ENCODE measurements at regions not wholly inside any gene's neighbourhood (a gene's known extent, or its start where the extent isn't known, plus 50 kb on each side); places are given as distances from the start of the nearest gene placed in this dataset.

DNA sequence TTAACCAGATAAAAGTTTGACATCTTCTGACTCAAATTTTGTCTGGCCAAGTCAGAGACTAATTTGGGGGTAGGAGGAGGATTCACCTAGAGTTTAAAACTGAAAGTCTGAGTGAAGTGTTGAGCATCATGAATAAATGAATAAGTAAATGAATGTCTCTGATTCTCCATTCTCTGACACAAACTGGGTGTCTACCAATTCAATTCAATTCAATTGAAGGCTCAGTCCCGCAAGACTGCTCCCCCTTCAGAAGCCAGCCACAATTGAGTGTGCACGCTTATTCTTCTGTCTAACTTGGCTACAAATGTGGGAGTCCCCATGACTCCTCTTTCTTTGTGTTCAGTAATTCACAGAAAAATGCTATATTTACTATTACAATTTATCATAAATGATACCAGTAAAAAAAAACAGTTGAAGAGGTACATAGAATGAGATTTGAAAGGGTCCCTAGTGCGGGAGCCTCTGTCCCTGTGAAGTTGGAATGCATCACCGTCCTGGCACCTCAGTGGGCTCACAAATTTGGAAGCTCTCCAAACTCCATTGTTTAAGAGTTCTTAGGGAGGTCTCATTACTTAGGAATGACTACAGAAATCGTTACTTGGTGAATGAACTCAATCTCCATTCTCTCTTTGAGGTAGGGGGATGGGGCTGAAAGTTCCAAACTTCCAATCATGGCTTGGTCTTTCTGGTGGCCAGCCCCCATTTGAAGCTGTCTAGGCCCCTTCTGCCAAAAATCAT lies 243.7 kb upstream of the PHYHIPL start:
- DNase-seq (ENCODE audit: low read depth) = no peak

DNA sequence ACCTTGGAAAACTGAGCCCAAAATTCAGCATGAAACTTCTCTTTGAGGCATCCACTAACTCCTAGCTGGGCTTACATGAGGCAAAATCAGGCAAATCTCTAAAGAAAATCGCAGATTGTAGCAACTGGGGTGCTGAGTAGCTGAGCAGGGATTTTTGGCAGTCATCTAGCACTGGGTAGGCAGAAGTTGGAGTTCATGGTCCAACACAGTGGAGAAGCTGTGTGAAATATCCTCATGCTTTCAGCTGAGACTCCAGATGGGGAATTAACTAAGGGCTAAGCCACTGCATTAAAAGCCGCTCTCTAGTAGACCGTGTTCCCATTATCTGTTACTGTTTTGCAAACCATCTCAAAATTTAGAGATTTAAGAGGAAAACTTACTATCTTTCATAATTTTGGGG lies 240.1 kb upstream of the PHYHIPL start:
- no peak for DNase-seq (ENCODE audit: low read depth)

DNA sequence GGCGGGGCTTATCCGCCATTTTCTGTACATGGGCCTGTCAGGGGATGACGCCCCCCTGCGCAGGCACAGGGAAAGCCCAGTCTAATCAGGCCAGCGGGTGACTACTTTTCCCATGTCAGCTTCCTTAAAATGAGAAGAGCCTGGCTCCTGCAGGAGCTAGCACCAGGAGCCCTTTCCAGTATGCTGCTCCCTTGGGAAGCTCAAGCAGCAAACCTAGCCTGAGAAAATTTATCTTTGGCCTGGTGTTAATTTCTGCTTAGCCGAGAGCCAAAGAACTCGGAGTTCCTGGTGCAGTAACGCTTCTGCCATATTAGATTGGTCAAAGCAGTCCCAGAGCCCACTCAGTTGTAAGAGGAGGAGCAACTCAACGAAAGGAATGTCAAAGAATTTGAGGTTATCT lies 239.0 kb upstream of the PHYHIPL start:
- DNase-seq (ENCODE audit: low read depth) = no peak

DNA sequence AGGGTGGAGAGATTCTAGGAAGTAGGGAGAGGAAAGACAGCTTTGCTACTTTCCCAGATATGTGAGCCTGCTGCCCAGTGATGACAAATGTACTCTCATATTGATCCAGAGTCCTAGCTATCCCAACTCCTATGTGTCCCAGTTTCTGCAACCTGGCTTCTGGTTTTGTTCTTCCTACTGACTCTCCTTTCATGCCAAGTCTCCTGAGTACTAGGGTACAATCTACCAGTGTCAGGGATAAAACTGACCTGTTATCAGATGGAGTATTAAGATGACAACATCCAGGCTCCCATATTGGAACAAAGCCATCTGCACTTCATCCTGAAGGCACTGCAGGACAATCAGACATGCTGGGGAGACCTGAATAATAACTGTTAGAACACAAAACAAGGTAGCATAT lies 233.7 kb upstream of the PHYHIPL start:
- DNase-seq (ENCODE audit: low read depth) = no peak

DNA sequence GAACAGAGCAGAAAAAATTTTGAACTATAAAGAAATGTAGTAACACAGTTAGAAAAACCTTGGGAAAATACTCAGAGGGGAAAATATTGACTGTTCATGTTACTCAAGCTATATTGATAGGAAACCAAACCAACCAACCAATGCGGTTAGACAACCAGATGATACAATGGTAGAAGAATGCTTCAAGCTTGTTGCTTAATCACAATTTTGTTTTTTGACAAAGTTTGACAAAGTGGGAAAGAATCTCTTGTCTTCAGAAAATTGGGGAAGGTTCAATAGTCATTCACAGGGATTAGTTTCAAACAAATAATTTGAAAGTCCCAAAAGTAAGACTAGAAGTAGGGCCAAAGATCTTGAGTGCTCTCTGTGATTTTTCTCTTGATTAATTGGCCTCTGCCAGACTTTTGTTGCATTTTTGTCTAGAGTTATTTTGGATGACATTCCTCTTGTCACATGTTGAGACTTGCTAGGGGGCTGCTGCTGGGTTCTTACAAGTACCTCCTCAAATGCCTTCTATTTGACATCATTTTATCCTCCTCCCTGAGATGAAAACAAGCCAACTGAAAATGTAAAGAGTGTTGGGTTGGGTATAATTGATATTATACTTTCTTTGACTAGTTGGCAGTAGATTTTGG lies 233.1 kb upstream of the PHYHIPL start:
- DNase-seq (ENCODE audit: low read depth) = no peak

- DNase-seq (ENCODE audit: low read depth) = no peak
Observed at GRCh38 chr10:58943960-58944359, 232.5 kb upstream of the PHYHIPL start.

DNA sequence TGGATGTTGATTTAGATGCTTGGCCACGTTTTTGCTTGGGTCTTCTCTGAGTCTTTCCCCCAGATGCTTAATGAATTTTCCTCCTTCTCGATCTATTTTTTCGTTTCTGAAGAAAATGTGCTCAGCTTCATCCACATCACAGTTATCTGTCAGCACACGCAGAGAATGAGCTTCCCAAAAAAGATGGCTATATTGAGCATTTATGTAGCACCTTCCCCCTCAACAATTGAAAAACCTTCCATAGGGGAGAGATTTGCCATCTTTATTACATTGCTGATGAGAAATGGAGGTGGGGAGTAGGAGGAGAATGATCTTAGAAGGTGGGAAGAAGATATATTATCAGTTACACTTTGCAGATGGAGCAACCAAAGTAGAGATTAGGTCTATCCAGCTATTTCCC lies 228.1 kb upstream of the PHYHIPL start:
- no peak for DNase-seq (ENCODE audit: low read depth)

DNA sequence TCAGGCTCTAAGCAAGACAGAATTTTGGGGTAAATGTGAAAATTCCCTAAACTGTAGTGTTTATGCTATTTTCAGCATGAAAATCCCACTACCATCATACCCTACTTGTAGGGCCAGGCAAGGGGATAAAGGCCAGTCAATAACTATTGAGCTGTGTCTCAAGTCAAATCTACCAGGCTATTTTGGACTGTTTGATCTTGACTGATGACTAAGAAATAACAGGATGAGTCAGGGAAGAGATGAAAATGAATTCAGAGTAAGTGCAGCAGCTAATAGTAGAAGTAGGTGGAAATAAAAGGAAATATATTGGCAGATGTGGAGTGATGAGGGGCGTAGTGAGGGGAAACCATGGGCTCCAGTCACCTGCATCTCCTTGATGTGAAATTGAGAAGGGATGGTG lies 225.8 kb upstream of the PHYHIPL start:
- no peak for DNase-seq (ENCODE audit: low read depth)

GRCh38 chr10:58951087-58951486 lies 225.4 kb upstream of the PHYHIPL start:
- DNase-seq (ENCODE audit: low read depth) = no peak

DNA sequence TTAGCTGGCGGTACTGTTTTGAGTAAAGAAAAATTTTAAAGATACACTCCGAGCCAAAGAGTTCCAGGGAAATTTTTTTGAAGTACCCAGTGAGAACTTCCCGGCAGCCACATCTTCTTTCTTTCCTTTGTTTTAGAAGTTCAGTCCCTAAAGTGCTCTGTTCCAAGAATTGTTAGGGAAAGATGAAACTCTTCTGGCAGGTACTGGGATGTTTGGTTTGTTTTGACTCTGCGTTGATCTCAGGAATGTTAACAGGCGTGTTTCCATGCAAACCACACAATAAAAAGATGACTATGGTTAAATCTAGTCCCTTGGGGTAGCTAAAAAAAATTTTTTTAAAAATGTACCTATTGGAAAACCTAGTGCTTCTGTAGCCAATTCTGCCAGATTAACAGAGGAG lies 224.7 kb upstream of the PHYHIPL start:
- DNase-seq (ENCODE audit: low read depth) = no peak

GRCh38 chr10:58952162-58952601 lies 224.3 kb upstream of the PHYHIPL start:
- no peak for DNase-seq (ENCODE audit: low read depth)

DNA sequence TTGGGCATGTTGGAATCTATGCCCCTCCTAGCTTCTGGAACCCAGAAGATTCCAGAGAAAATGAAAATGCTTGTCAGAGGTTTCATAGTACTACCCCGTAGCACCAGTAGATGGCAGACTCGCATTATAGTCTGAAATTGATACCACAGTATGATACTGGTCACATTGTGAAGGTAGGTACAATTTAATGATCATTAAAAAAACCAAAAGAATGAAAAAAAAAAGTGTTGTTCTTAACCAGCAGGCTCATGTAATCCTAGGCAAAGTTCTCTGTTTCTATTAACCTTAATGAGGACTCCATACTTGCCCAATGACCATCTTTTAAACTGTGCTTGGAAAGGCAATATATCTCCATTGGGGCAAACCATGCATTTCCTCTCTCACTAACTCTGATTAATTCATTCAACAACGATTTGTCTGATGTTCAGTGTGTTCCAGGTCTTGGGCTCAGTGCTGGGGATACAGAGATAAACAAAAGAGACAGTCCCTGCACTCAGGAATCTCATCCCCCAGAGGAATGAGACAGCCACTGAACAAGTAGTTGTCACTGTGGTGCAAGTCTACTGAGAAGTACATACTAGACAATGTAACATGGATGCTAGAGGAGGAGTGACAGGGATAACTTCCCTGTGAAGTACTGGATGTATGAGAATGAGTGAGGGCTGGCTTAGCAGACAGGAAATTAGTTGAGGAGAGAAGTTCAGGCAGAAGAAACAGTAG lies 223.5 kb upstream of the PHYHIPL start:
- no peak for DNase-seq (ENCODE audit: low read depth)

DNA sequence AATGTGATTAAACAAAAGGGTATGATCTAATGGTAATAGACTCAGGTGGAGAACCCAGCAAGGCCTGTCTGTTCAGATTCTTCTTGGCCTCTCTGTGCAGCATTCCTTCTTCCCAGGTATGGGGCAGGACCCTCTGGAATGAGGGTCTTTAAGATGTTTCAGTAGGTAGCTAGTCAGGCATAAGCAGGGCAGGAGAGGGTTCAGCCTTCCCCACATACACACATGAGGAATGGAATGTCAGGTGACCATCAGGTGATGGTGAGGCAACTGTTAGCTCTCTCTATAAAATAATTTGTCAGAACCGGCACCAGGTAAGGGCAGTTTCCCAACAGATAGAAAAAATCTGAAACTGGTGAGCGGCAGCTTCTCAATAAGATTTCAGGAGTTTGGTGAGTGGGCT lies 222.3 kb upstream of the PHYHIPL start:
- no peak for DNase-seq (ENCODE audit: low read depth)

DNA sequence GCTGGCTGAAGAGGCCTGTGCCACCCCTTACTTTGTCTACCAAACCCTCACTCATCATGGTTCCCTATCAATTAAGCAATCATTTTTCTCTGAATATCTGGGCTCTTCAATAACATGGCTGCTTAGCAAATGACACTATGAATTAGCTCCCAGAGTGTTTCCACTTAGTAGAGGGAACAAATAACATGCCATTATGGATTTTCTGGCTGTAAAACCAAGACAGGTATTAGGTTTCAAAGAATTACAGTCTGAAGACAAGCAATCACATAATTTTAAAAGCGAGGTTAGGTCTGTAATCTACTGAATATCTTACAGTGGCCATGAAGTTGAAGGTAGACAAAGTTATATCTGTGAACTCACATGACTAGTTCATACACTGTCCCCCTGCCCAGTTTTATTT lies 220.8 kb upstream of the PHYHIPL start:
- DNase-seq (ENCODE audit: low read depth) = no peak

DNA sequence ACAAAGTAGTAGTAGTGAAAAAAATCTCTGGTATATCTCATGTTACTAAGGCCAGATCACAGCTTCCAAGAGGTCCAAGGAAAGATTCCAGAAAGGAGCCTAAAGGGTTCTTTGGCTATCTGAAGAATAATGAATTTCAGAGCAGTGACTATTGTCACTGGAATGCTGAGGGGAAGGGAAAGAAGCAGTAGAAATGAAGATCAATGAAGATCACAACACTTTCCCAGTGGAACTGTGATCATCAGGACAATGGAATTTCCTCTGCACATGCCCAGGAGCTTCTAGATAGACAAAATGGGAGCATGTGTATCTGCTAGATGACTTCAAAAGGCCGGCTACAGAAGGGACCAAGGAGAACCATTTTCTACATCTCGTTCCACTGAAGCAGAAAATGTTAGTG lies 219.5 kb upstream of the PHYHIPL start:
- DNase-seq (ENCODE audit: low read depth) = peak; percentile 50

DNA sequence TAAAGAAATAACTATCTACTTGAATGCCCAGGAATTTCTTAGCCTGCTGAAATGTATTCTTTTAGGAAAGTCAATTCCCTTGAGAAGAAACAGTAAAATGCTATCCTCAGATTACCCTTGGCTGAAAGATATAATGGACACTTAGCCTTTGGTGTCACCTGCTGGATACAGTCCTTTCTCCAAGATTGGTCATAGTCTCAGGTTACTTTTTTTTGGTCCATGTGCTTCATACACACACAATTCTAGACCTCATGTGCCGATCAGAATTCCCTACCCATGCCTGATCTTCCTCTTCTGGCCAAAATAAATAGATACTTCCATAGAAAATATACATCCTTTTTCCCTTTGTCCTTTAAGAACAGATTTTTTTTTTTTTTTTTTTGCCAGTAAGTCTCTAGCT lies 218.9 kb upstream of the PHYHIPL start:
- no peak for DNase-seq (ENCODE audit: low read depth)

- no peak for DNase-seq (ENCODE audit: low read depth)
Observed at GRCh38 chr10:58963101-58963534, 213.3 kb upstream of the PHYHIPL start.

GRCh38 chr10:58963723-58964124 lies 212.7 kb upstream of the PHYHIPL start:
- DNase-seq (ENCODE audit: low read depth) = no peak

DNA sequence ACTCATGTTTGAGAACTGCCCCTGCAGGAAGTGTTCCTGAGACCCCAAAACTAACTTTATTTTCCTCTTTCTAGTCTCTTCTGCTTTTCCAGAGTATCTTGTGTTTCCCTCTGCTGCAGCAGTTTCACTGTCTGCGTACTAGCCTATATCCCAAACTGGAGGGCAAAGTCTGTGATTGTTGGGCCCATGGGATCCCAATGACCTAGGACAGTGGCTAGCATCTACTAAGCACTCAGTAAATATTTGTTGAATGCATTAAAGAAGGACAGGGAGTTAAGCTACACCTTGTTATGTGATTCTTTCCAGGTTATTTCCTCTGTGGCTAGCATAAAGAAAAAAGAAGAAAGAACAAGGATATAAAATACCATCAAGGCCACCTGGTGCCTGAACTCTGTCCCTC lies 210.6 kb upstream of the PHYHIPL start:
- no peak for DNase-seq (ENCODE audit: low read depth)

GRCh38 chr10:58967551-58968388 lies 208.7 kb upstream of the PHYHIPL start:
- DNase-seq (ENCODE audit: low read depth) = no peak

GRCh38 chr10:58968389-58968755 lies 208.1 kb upstream of the PHYHIPL start:
- DNase-seq (ENCODE audit: low read depth) = no peak

GRCh38 chr10:58969576-58969975 lies 206.9 kb upstream of the PHYHIPL start:
- no peak for DNase-seq (ENCODE audit: low read depth)

Measured in HS-27A (cell line).